ENCODE measurements at regions not wholly inside any gene's neighbourhood (a gene's known extent, or its start where the extent isn't known, plus 50 kb on each side); places are given as distances from the start of the nearest gene placed in this dataset.

- TF ChIP-seq POLR2AphosphoS5 (IDR thresholded peaks at IDR 0.05) = no peak
- TF ChIP-seq, protein P1, sequence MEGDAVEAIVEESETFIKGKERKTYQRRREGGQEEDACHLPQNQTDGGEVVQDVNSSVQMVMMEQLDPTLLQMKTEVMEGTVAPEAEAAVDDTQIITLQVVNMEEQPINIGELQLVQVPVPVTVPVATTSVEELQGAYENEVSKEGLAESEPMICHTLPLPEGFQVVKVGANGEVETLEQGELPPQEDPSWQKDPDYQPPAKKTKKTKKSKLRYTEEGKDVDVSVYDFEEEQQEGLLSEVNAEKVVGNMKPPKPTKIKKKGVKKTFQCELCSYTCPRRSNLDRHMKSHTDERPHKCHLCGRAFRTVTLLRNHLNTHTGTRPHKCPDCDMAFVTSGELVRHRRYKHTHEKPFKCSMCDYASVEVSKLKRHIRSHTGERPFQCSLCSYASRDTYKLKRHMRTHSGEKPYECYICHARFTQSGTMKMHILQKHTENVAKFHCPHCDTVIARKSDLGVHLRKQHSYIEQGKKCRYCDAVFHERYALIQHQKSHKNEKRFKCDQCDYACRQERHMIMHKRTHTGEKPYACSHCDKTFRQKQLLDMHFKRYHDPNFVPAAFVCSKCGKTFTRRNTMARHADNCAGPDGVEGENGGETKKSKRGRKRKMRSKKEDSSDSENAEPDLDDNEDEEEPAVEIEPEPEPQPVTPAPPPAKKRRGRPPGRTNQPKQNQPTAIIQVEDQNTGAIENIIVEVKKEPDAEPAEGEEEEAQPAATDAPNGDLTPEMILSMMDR (IDR thresholded peaks at IDR 0.05) = no peak
- TF ChIP-seq EP300 (IDR thresholded peaks at IDR 0.05) = no peak
- no peak for TF ChIP-seq POLR2A (IDR thresholded peaks at IDR 0.05)
These were observed 369.2 kb upstream of the JAG1 start for GRCh38 chr20:11043001-11043400.
